ENCODE measurements at regions not wholly inside any gene's neighbourhood (a gene's known extent, or its start where the extent isn't known, plus 50 kb on each side); places are given as distances from the start of the nearest gene placed in this dataset.

DNA sequence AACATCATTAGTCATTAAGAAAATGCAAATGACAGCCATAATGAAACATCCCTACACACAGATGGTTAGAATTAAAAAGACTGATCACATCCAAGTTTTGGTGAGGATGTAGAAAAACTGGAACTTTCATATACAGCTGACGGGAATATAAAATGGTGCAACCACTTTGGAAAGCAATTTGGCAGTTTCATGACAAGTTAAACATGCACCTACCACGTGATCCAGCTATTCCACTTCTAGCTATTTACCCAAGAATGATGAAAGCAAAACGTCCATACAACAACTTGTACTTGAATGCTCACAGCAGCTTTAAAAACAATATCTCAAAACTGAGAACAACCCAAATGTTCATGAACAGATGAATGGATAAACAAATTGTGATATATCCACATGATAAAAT, 77.9 kb upstream of the AVPR1A start:
- no peak for DNase-seq (ENCODE audit: low read depth)

DNA sequence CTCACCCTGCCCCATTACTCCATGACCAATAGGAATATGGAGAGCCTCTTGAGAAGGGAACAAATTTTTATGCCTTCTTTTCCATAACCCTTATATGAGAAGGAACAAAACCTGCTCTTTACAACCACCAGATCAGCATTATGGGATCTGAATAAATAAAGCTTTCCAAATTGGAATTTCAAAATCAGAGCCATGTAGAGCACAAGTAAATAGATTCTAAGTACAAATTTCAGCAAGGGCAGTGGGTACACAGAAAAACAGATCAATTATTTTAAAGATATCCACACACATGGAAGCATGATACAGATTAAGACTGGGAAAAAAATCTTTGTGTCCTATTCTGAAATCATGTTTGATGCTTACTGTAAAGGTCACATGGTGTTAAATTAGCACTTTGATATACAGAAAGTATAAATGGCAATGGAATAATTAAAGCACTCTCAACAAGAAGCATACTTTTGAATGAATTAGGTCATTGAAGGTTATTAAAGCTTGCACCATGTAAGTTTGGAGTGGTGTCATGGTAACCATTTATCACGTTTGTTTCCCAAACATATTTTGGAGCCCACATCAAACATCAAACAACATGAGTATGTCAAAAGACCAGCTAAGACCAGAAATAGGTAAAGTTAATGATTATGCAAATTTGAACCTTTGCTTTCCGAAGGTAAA, 75.9 kb upstream of the AVPR1A start:
- DNase-seq (ENCODE audit: low read depth): no peak

DNA sequence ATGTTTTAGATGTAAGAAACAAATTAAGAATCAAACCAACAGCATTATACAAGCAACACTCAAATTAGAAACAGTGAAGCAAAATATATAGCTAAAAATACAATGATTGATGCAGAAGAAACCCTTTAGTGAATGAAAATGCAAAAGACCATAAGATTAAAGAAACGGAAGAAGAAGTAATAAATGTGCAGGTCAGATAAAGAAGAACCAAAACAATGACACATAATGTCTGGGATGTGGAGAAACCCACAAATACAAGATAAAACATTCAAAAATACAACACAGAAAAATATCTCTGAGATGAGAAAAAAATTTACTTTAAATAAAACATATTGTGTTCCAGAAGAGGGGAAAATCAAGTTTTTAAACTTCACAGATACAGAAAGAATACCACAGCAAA, 73.4 kb upstream of the AVPR1A start:
- DNase-seq (ENCODE audit: low read depth): no peak

DNA sequence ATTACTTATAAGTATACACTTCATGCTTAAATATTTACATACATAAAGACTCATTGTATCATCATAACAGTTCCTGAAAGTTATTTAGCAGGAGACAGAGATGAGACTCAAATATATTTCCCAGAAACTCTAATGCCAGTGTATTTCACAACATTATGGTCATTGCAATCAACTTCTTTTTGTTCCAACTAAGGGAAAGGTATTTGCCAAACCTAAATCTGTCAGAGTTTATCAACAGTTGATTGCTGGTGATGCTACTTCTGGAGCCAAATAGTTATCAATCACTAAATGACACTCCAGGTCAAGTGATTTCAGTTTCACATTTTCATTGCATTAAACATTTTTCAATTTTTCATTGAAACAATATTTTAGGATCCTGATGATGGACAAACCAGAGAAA, 72.1 kb upstream of the AVPR1A start:
- no peak for DNase-seq (ENCODE audit: low read depth)

DNA sequence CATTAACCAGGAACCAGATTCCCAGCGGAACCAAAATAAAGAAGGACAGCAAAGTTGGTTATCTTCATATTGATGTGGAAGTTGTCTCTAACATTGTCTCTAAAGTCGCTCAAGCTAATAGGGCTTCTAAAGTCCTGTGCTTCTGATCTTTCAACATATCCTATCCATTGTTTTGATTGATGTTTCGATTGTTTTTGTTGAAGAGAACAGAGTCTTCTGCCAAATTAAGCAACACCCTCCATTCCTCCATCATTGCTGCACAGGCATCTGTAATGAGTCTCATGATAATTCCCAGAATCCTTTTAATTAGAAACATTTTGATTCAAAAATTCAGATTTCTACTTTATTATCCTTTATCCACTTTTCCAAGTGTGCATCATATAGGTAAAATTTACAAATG, 71.6 kb upstream of the AVPR1A start:
- DNase-seq (ENCODE audit: low read depth): no peak

DNA sequence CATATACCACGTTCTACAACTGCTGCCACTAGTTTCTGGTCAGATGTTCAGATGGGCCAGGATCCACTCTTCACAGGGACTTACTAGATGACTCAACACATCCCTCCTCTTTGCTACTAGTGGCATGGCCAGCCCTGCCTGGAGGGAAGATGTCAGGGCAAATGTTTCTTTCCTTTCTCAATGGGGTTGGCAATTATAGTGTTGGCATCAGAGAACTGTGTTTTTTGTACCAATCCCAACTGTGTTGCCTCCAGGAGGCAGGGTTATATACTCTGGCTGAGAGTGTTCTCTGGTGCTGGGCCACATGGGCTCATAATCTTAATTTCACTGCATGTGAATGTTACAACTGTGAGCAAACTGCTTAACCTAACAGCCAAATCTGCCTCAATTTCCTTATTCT, 69.9 kb upstream of the AVPR1A start:
- no peak for DNase-seq (ENCODE audit: low read depth)

DNA sequence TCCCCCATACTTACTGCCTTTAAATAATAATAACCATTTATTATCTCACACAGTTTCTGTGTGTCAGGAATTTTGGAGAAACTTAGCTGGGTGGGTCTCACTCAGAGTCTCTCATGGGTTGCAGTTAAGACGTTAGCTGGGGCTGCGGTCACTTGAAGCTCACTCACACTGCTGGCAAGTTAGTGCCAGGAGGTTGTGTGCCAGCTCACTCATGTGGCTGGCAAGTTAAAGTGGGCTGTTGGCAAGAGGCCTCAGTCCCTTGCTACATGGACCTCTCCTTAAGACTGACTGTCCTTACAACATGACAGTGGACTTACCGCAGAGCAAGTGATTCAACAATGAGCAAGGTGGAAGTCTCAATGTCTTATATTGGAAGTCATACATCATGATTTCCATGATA, 61.3 kb upstream of the AVPR1A start:
- no peak for DNase-seq (ENCODE audit: low read depth)

DNA sequence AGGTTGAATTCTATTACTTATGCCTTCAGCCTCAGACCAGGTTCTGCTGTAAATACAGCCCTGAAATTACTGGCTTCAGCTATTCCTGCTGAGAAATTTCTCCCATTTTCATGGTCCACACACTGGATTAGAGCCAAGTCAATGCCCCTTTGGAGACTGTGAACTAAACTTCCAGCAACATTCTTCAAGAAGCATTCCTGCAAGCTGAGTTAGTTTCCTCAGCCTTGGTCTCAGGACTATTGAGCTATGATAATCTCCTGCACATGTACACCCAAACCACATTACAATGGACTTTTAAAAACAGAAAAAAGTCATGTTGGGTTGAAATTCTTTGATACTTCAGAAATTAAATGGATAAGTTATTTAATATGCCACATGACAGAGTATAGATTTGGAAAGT, 58.0 kb upstream of the AVPR1A start:
- DNase-seq (ENCODE audit: low read depth): no peak

DNA sequence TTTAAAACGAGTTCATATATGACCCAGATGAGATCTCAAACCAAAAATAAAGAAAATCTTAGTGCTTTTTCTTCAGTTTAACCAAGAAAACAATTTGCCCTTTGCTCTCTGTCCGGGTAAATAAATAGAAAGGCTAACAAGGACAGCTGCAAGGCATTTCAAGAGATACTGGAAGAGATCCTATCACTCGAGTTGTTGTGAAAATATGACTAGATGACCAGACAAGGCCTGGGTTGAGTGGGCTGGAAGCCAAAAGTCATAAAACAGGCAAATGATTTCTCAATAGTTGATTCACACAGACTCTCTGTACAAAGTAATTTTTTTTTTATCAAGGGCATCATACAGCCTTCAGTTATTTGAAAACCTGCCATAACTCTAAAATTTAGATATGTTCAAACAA, 55.9 kb upstream of the AVPR1A start:
- DNase-seq (ENCODE audit: low read depth): no peak

DNA sequence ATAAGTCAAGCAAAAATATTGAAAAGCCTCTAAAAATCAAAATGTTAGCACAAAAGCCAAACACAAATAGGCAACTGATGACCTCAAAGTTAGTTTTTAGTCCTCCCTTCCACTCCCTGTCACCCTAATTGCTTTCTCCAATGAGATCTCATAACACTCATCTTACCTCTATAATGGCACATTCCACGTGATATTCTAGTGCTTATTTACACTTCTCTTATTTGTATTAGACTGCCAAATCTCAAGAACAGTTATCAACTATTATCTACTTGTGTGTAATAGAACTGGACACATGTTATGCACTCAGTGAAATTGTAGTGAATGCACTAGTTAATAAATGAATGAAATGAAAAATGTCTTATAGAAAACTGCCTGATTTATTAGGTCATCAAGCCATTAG, 55.5 kb upstream of the AVPR1A start:
- no peak for DNase-seq (ENCODE audit: low read depth)
